GM18909 (cell line): ENCODE measurements at regions not wholly inside any gene's neighbourhood (a gene's known extent, or its start where the extent isn't known, plus 50 kb on each side); places are given as distances from the start of the nearest gene placed in this dataset.

ENCODE experiments used
- ATAC-seq: cut with Tn5 transposase; IDR thresholded peaks from one replicate; pipeline ENCODE4 v1.9.1; 2021; ENCODE audit warnings: mild to moderate bottlenecking; ENCODE audit not compliant: unreplicated experiment, poor library complexity

DNA sequence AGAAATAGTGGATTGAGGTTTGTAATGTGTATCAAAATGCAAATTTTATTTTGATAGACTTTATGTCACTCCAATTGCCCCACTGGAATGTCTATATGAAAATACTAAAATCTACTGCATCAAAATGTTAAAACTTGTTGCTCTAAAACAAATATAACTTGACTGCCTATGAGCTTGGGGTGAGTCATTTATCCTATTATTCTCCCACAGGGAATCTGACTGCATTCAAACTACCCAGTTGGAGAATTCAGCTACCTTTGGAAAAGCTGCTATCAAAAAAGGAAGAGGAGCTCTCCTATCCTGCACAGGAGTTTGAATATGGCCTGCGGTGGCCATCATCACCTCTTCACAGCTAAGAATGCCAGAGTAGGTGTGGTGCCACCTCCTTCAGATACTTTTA is 173.1 kb downstream of the KLHL28 start:
- no peak for ATAC-seq

- ATAC-seq = no peak
Observed at GRCh38 chr14:44785096-44785495, 176.7 kb downstream of the KLHL28 start.

DNA sequence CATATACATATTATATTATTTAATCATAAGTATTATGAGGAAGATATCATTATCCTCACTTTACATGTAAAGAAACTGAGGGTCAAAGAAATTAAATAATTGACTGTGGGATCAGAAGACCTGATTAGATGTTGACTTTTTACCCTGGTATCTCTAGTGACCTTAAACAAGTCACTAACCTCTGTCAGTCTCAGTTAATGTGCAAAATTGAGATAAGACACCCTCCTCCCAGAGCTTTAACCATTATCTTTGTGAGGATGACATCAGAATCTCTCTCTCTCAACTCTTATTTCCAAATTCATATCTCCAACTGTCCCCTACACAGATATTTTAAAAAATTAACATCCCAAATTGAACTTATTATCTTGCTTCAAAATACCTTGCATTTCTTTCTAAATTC is 177.8 kb downstream of the KLHL28 start:
- ATAC-seq = no peak

DNA sequence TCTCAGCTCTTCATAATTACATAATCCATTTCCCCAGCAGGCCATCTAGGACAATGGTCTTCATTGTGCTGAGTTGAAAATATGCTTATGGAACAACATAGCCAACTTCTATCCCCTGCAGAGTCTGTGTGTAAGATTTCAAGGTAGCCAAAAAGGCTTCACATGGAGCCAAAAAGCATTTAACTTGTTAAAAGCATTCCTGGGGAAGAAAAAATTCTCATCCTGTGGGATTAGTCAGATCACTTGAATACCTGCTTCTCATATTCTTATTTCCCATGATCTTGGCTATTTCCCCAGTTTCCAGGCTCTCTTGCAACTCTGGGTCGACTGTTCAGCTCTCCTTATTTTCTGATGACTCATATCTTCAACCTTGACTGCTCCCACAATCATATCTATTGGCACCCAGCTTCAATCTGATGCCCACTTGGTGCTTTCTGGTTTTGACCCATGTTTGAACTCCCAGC is 178.9 kb downstream of the KLHL28 start:
- no peak for ATAC-seq

GRCh38 chr14:44780989-44781388 is 180.8 kb downstream of the KLHL28 start:
- no peak for ATAC-seq

GRCh38 chr14:44778604-44779003 is 183.1 kb downstream of the KLHL28 start:
- peak; percentile 51 for ATAC-seq

- ATAC-seq = no peak
Observed at GRCh38 chr14:44777584-44777983, 184.2 kb downstream of the KLHL28 start.

GRCh38 chr14:44775248-44775647 is 186.5 kb downstream of the KLHL28 start:
- no peak for ATAC-seq

- no peak for ATAC-seq
Observed at GRCh38 chr14:44774396-44774795, 187.4 kb downstream of the KLHL28 start.

DNA sequence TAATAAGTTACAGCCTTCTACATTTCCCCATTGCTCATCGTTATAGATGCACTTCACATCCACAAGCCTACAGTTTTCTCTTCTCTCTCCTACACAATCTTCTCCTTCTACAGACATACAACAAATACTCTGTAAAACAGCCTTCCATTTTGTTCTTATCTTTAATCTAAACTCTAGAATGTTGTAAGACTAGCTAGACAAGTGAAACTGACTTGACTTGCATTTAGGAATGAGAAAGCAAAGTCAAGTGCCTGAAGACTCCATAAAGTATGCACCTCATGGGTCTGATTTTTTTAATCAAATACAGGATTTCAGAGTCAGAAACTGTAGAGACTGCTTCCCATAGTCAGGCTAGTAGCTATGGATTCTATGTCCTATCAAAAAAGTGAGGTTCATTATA is 190.3 kb downstream of the KLHL28 start:
- ATAC-seq = no peak

DNA sequence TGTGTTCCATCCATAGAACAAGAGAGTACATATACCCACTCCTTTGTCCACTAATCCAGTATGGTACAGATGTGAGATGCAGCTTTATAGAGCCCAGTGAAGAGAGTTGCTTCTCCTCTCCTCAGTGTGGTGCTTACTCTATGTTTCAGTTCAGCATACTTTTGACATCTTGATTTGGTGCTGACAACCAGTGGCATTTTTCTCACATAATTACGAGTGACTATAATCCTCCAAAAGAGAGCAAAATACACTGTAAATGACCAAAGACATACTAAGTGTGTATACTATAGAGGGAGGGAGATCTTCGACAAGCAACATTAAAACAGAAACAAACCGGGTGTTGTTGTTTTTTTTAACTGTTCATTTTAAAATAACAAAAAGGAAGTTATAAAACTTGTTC is 191.5 kb downstream of the KLHL28 start:
- ATAC-seq = no peak

GRCh38 chr14:44768935-44769334 is 192.8 kb downstream of the KLHL28 start:
- no peak for ATAC-seq

DNA sequence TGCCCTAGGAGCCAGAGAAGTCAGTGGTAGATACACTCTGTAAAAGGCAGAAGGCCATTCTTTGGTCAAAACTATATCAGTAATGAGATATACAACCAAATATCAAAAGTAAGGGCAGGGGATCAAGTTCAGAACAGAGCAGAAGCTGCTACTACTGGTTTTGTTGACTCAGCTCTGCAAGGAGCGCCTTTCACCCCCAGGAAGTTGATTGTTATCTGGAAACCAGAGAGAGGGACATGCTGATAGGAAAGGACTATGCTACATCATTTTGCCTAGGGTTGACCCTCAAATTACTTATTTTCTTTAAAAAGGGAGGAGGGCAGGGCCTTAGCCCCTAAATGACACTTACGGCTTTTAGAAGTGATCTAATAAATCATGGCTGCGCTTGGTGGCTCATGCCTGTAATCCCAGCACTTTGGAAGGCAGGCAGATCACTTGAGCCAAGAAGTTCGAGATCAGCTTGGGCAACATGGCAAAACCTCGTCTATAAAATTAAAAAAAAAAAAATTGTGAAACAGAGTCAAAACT is 194.0 kb downstream of the KLHL28 start:
- no peak for ATAC-seq

GRCh38 chr14:44766285-44766684 is 195.5 kb downstream of the KLHL28 start:
- ATAC-seq = no peak

- no peak for ATAC-seq
Observed at GRCh38 chr14:44763356-44763755, 198.4 kb downstream of the KLHL28 start.

DNA sequence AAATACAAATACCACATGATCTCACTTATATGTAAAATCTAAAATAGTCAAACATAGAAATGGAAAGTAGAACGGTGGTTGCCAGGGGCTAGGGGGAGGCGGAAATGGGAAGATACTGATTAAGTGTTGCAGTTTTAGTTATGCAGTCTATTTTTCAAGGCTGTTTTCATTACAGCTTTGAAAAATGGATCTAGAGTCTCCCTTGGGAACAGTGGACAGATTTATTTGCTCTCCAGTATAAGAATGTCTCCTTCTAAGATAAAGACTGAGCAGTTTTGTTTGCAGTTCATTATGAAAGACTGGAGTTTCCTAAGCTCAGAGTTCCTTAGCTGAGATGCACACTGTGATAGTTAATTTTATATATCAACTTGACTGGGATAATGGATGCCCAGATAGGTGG is 202.5 kb downstream of the KLHL28 start:
- ATAC-seq = no peak

DNA sequence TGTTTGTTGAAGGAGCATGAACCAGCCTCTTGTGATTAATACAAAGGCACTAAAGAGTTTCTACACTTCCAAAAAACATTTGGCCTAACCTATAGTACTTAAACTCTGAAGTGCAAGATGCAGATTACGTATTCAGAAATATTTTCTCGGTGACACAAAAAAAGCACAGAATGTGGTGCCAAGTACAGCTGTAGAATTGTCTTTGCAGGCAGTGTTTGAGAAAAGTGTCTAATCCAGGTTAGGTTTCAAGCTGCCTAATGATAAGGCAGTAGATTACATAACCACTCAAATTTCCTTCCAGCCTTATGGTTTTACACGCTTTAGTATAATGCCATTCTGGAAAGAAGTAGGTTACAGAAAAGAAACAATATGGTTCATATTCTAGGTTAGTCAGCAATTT is 205.2 kb downstream of the KLHL28 start:
- ATAC-seq = no peak

DNA sequence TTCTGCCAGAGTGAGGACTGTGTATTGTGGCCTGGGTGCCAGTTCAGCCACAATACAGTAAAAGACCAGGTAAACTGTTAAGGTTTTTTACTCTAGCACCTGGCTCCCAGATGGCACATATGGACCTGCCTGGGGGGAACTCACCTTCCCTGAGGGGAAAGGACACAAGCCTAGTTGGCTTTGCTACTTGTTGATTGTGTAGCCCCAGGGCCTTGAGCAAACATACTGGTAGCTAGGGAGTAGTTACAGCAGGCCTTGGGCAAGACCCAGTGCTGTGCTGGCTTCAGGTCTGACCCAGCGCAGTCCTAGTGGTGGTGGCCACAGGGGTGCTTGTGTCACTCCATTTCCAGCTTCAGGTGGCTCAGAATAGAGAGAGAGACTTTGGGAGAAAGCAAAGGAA is 216.4 kb downstream of the KLHL28 start:
- ATAC-seq = no peak

DNA sequence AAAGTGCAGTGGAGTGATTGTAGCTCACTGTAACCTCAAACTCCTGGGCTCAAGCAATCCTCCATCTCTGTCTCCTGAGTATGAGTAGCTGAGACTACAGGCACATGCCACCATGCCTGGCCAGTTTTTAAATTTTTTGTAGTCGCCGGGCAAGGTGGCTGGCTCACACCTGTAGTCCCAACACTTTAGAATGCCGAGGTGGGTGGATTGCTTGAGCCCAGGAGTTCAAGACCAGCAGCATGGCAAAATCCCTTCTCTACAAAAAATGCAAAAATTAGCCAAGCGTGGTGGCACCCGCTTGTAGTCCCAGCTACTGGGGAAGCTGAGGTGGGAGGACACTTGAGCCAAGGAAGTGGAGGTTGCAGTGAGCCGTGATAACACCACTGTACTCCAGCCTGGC is 219.5 kb downstream of the KLHL28 start:
- ATAC-seq = no peak

- ATAC-seq = no peak
Observed at GRCh38 chr14:44741431-44741830, 220.3 kb downstream of the KLHL28 start.

- ATAC-seq = no peak
Observed at GRCh38 chr14:44736326-44736725, 225.4 kb downstream of the KLHL28 start.

- no peak for ATAC-seq
Observed at GRCh38 chr14:44732144-44732543, 225.1 kb upstream of the FSCB start.

DNA sequence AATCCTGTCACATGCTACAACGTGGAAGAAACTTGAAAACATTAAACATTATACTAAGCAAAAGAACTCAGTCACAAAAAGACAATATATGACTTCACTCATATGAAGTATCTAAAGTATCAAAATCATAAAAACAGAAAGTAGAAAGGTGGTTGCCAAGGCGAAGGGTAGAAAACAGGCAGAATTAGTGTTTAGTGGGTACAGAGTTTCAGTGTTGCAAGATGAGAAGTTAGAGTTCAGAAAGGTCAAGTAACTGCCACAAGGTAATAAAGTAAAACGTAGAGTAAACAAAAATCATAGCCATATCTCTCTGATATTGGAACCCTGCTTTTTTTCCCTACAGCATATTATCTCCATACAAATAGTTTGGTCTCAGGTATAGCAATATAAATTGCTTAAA is 223.8 kb upstream of the FSCB start:
- ATAC-seq = no peak
